DMS79 treated with DMSO at 0.1 percent for 48 hours (cell line): ENCODE measurements at regions not wholly inside any gene's neighbourhood (a gene's known extent, or its start where the extent isn't known, plus 50 kb on each side); places are given as distances from the start of the nearest gene placed in this dataset.

Experiments
- DNase-seq: peaks from one replicate; lab custom pipeline; 2025; lab: John Stamatoyannopoulos, UW

GRCh38 chr7:106775975-106776607 is 89.0 kb upstream of the PIK3CG start:
- no peak for DNase-seq

GRCh38 chr7:106776618-106777347 is 88.3 kb upstream of the PIK3CG start:
- DNase-seq, result no peak

- no peak for DNase-seq
Measured at GRCh38 chr7:106777674-106778299, 87.3 kb upstream of the PIK3CG start.

GRCh38 chr7:106778656-106779250 is 86.3 kb upstream of the PIK3CG start:
- DNase-seq, result no peak

- no peak for DNase-seq
Measured at GRCh38 chr7:106779877-106780276, 85.2 kb upstream of the PIK3CG start.

GRCh38 chr7:106781007-106781406 is 84.1 kb upstream of the PIK3CG start:
- no peak for DNase-seq

GRCh38 chr7:106781828-106782544 is 83.1 kb upstream of the PIK3CG start:
- no peak for DNase-seq

- DNase-seq, result no peak
Measured at GRCh38 chr7:106783286-106783685, 81.8 kb upstream of the PIK3CG start.

- DNase-seq, result no peak
Measured at GRCh38 chr7:106788637-106789036, 76.4 kb upstream of the PIK3CG start.

- DNase-seq, result no peak
Measured at GRCh38 chr7:106791526-106791925, 73.6 kb upstream of the PIK3CG start.

- no peak for DNase-seq
Measured at GRCh38 chr7:106792233-106792926, 72.7 kb upstream of the PIK3CG start.

GRCh38 chr7:106793015-106793975 is 71.8 kb upstream of the PIK3CG start:
- peak; percentile 49 for DNase-seq

- DNase-seq, result peak; percentile 6
Measured at GRCh38 chr7:106794276-106795083, 70.6 kb upstream of the PIK3CG start.

- peak; percentile 73 for DNase-seq
Measured at GRCh38 chr7:106795084-106795876, 69.8 kb upstream of the PIK3CG start.

GRCh38 chr7:106795877-106796231 is 69.2 kb upstream of the PIK3CG start:
- DNase-seq, result no peak

- DNase-seq, result no peak
Measured at GRCh38 chr7:106797937-106798336, 67.1 kb upstream of the PIK3CG start.

- no peak for DNase-seq
Measured at GRCh38 chr7:106802589-106802988, 62.5 kb upstream of the PIK3CG start.

GRCh38 chr7:106806556-106806955 is 58.5 kb upstream of the PIK3CG start:
- DNase-seq, result no peak

GRCh38 chr7:106807474-106807873 is 57.6 kb upstream of the PIK3CG start:
- peak; percentile 11 for DNase-seq
